H1 (cell line): ENCODE measurements at regions not wholly inside any gene's neighbourhood (a gene's known extent, or its start where the extent isn't known, plus 50 kb on each side); places are given as distances from the start of the nearest gene placed in this dataset.

Experiments
- CTCF ChIA-PET: fragments of 300-600 bp; sonication (Branson Sonifier 250); formaldehyde crosslinking; loops from one replicate; lab custom pipeline; 2021; ENCODE audit not compliant: partially characterized antibody; lab: Charles Lee
- POLR2A ChIA-PET: fragments of 300-600 bp; sonication (Branson Sonifier 250); formaldehyde crosslinking; loops from one replicate; lab custom pipeline; 2021; ENCODE audit warnings: inconsistent platforms; ENCODE audit not compliant: partially characterized antibody; lab: Charles Lee
- DNase-seq, 2 experiments: peaks; one replicate each; pipeline versions ENCODE4 v3.0.0 to v3.0.0-alpha.2; 2010 to 2022; ENCODE audit warnings: low spot score in 2 of 2, low read depth in 1 of 2, mixed read lengths in 1 of 2
- FAIRE-seq: peaks from 2 replicates; lab custom pipeline; 2011; peaks lifted over from hg19 to GRCh38; lab: Jason Lieb, UNC
- H2AFZ ChIP-seq: 2 replicates; pipeline ENCODE4 v1.8.1; 2012; ENCODE audit warnings: low read length, inconsistent platforms
- H2AK5ac ChIP-seq: 2 replicates; pipeline ENCODE4 v1.6.1; 2013; ENCODE audit warnings: low read depth, low read length
- H2BK120ac ChIP-seq: replicated peaks from 2 replicates; pipeline ENCODE3; 2013; ENCODE audit warnings: low read depth, low read length, inconsistent platforms
- H2BK12ac ChIP-seq: 2 replicates; pipeline ENCODE4 v1.6.1; 2013; ENCODE audit warnings: low read depth, low read length
- H2BK15ac ChIP-seq: 2 replicates; pipeline ENCODE4 v1.6.1; 2013; ENCODE audit warnings: low read length
- H2BK20ac ChIP-seq: 2 replicates; pipeline ENCODE4 v1.6.1; 2013; ENCODE audit warnings: low read length
- H2BK5ac ChIP-seq: 2 replicates; pipeline ENCODE4 v1.6.1; 2013; ENCODE audit warnings: low read depth, low read length
- H3K14ac ChIP-seq: 2 replicates; pipeline ENCODE4 v1.6.1; 2013; ENCODE audit warnings: inconsistent platforms; ENCODE audit not compliant: insufficient read length
- H3K18ac ChIP-seq: 2 replicates; pipeline ENCODE4 v1.6.1; 2013; ENCODE audit warnings: low read length; ENCODE audit errors: extremely low read depth
- H3K23ac ChIP-seq: 2 replicates; pipeline ENCODE4 v1.6.1; 2013; ENCODE audit warnings: inconsistent platforms; ENCODE audit not compliant: insufficient read length
- H3K23me2 ChIP-seq: 2 replicates; pipeline ENCODE4 v1.6.1; 2013; ENCODE audit warnings: low read depth, low read length
- H3K27ac ChIP-seq: 2 replicates; pipeline ENCODE4 v1.6.1; 2011; ENCODE audit warnings: low read depth, low read length, inconsistent platforms
- H3K27me3 ChIP-seq, 4 experiments: replicated peaks in 1 of 4; 1 replicate in 1 of 4; 2 replicates in 3 of 4; pipeline versions ENCODE4 v1.6.1 to v1.8.1; 2011 to 2013; ENCODE audit warnings: low read length in 3 of 4, mild to moderate bottlenecking in 3 of 4, inconsistent platforms in 2 of 4, mixed read lengths in 2 of 4, moderate library complexity in 1 of 4; ENCODE audit not compliant: control insufficient read depth in 3 of 4, insufficient read depth in 3 of 4; ENCODE audit errors: extremely low read depth in 1 of 4
- H3K36me3 ChIP-seq, 4 experiments: 2 replicates each; pipeline versions ENCODE4 v1.6.1 to v1.8.1; 2011 to 2013; ENCODE audit warnings: mild to moderate bottlenecking in 4 of 4, low read length in 3 of 4, moderate library complexity in 2 of 4, control low read depth in 1 of 4, inconsistent platforms in 1 of 4; ENCODE audit not compliant: insufficient read depth in 4 of 4, control insufficient read depth in 2 of 4
- H3K4ac ChIP-seq: replicated peaks from 2 replicates; pipeline ENCODE3; 2013; ENCODE audit warnings: low read length, low read depth, mixed read lengths, inconsistent platforms; ENCODE audit not compliant: insufficient read length
- H3K4me1 ChIP-seq, 4 experiments: replicated peaks in 1 of 4; 1 replicate in 1 of 4; 2 replicates in 3 of 4; pipeline versions ENCODE4 v1.6.1 to v1.8.1; 2011 to 2013; ENCODE audit warnings: low read length in 3 of 4, inconsistent platforms in 2 of 4, mixed read lengths in 1 of 4; ENCODE audit not compliant: insufficient read depth in 4 of 4, control insufficient read depth in 3 of 4
- H3K4me2 ChIP-seq, 2 experiments: 2 replicates each; pipeline versions ENCODE4 v1.6.1 to v1.8.1; 2011 to 2013; ENCODE audit warnings: low read depth in 2 of 2, low read length in 2 of 2, control low read depth in 1 of 2, inconsistent platforms in 1 of 2, mild to moderate bottlenecking in 1 of 2; ENCODE audit not compliant: insufficient read depth in 1 of 2
- H3K4me3 ChIP-seq, 4 experiments: fragments of 200-600, 300-600 bp in 1 of 4; sonication (generic), shearing (Covaris generic), sonication (Bioruptor Twin) in 1 of 4; 2 replicates each; pipeline versions ENCODE4 v1.5.1 to v1.8.1; 2011 to 2016; ENCODE audit warnings: low read length in 4 of 4, low read depth in 3 of 4, control low read depth in 2 of 4, inconsistent platforms in 2 of 4, mild to moderate bottlenecking in 2 of 4, mixed read lengths in 1 of 4, moderate library complexity in 1 of 4; ENCODE audit not compliant: insufficient read depth in 2 of 4; ENCODE audit errors: extremely low read depth in 1 of 4
- H3K56ac ChIP-seq: replicated peaks from 2 replicates; pipeline ENCODE3; 2013; ENCODE audit warnings: low read depth, mild to moderate bottlenecking, mixed read lengths, low read length, inconsistent platforms; ENCODE audit not compliant: insufficient read length
- H3K79me1 ChIP-seq: 2 replicates; pipeline ENCODE4 v1.6.1; 2013; ENCODE audit warnings: low read depth, low read length, control low read depth
- H3K79me2 ChIP-seq, 2 experiments: 2 replicates each; pipeline versions ENCODE4 v1.6.1 to v1.8.1; 2012 to 2013; ENCODE audit warnings: low read length in 2 of 2, mild to moderate bottlenecking in 2 of 2, inconsistent platforms in 1 of 2; ENCODE audit not compliant: insufficient read depth in 2 of 2, control insufficient read depth in 1 of 2
- H3K9ac ChIP-seq, 4 experiments: replicated peaks in 1 of 4; 1 replicate in 1 of 4; 2 replicates in 3 of 4; pipeline versions ENCODE4 v1.6.1 to v1.8.1; 2011 to 2013; ENCODE audit warnings: low read depth in 3 of 4, low read length in 3 of 4, control low read depth in 2 of 4, mild to moderate bottlenecking in 2 of 4, moderate library complexity in 2 of 4, inconsistent platforms in 1 of 4; ENCODE audit errors: extremely low read depth in 1 of 4
- H3K9me3 ChIP-seq, 2 experiments: 2 replicates each; pipeline versions ENCODE4 v1.6.1 to v1.8.1; 2012 to 2013; ENCODE audit warnings: mild to moderate bottlenecking in 2 of 2, moderate library complexity in 2 of 2, control low read depth in 1 of 2, inconsistent platforms in 1 of 2, low read depth in 1 of 2, low read length in 1 of 2, mixed read lengths in 1 of 2; ENCODE audit not compliant: insufficient read depth in 2 of 2
- H4K20me1 ChIP-seq, 2 experiments: replicated peaks in 1 of 2; 2 replicates each; pipeline versions ENCODE3 to v1.8.1; 2011 to 2013; ENCODE audit warnings: inconsistent platforms in 2 of 2, low read length in 2 of 2, mild to moderate bottlenecking in 1 of 2; ENCODE audit not compliant: insufficient read depth in 2 of 2, control insufficient read depth in 1 of 2
- H4K5ac ChIP-seq: 2 replicates; pipeline ENCODE4 v1.6.1; 2013; ENCODE audit warnings: low read length, low read depth, mixed read lengths, inconsistent platforms; ENCODE audit not compliant: insufficient read length
- H4K8ac ChIP-seq: 2 replicates; pipeline ENCODE4 v1.8.0; 2013; ENCODE audit warnings: mild to moderate bottlenecking, moderate library complexity, low read length, inconsistent platforms; ENCODE audit not compliant: insufficient read depth; ENCODE audit errors: extremely low read depth
- H4K91ac ChIP-seq: replicated peaks from 2 replicates; pipeline ENCODE3; 2013; ENCODE audit warnings: low read length, mixed read lengths, inconsistent platforms; ENCODE audit not compliant: insufficient read length
- RAD21 ChIP-seq, 2 experiments: IDR thresholded peaks in 1 of 2; conservative IDR thresholded peaks in 1 of 2; 2 replicates each; pipeline ENCODE4 v1.6.1; 2011; ENCODE audit warnings: low read depth in 2 of 2, low read length in 2 of 2, improper control_type of control experiment in 1 of 2, inconsistent platforms in 1 of 2, mild to moderate bottlenecking in 1 of 2, moderate library complexity in 1 of 2
- TEAD4 ChIP-seq: IDR thresholded peaks from 2 replicates; pipeline ENCODE4 v1.6.1; 2012; ENCODE audit warnings: low read depth, low read length, inconsistent platforms, mixed read lengths
- WGBS, 2 experiments: shearing (Covaris generic) in 1 of 2; methylation state at CpG; one replicate each; pipeline versions ENCODE4 v1.1.6 to v1.1.7; 2013 to 2015; ENCODE audit warnings: low lambda C conversion rate in 2 of 2, mixed read lengths in 2 of 2, inconsistent platforms in 1 of 2, low coverage in 1 of 2, missing lambda C conversion rate in 1 of 2; ENCODE audit not compliant: insufficient replicate concordance in 2 of 2, insufficient coverage in 1 of 2, insufficient read length in 1 of 2; ENCODE audit errors: extremely low coverage in 1 of 2, missing lambda C conversion rate in 1 of 2; 5-methylcytosine and 5-hydroxymethylcytosine counted together
- TF ChIP-seq, protein P1 (sequence below), 3 experiments: IDR thresholded peaks; 1 replicate in 2 of 3; 2 replicates in 1 of 3; pipeline versions ENCODE4 v1.5.1 to v1.6.1; 2011; ENCODE audit warnings: low read length in 3 of 3, mild to moderate bottlenecking in 3 of 3, inconsistent platforms in 2 of 3, low read depth in 1 of 3, moderate library complexity in 1 of 3; ENCODE audit not compliant: insufficient read depth in 1 of 3; ENCODE audit errors: control extremely low read depth in 1 of 3
- TF ChIP-seq, protein P2 (sequence below): IDR thresholded peaks from 2 replicates; pipeline ENCODE4 v1.6.1; 2011; ENCODE audit warnings: low read depth, mild to moderate bottlenecking, low read length; ENCODE audit not compliant: insufficient read depth

GRCh38 chr10:125547010-125547650 lies 135.8 kb downstream of the TEX36 start:
- CTCF ChIA-PET = interaction anchor here (0.6 to 1.6 kb wide), 6 partner anchors 88 to 550 kb away, joined by 3 to 5 read pairs (median 4); no protein-coding TSS in a partner anchor

More at GRCh38 chr10:125547010-125547650, 135.8 kb downstream of the TEX36 start:
- FAIRE-seq (no peak), DNase-seq (no peak)
- Histone ChIP-seq H2BK5ac (no peak overlapping the region), H3K4me1 (peaks cover 0 to 7% (median 6%) of the 10 kb centered on the region in 4 experiments; a peak in 5 of 7 replicates), H3K4me3 (no peak overlapping the region), H3K27me3 (no peaks in the 10 kb centered on the region), H4K91ac (no peak overlapping the region), H3K27ac (no peak overlapping the region), H3K56ac (no peak overlapping the region), H3K9ac (no peak overlapping the region), H3K18ac (no peak overlapping the region), H3K4me2 (no peak overlapping the region), H3K36me3 (no peaks in the 10 kb centered on the region), H2AFZ (no peak overlapping the region), H4K8ac (no peak overlapping the region), H2BK120ac (no peak overlapping the region), H4K20me1 (no peaks in the 10 kb centered on the region), H3K79me2 (no peaks in the 10 kb centered on the region), H2BK15ac (no peak overlapping the region), H3K4ac (no peak overlapping the region), H2BK12ac (no peak overlapping the region), H3K23ac (no peak overlapping the region), H2BK20ac (no peak overlapping the region), H2AK5ac (no peak overlapping the region), H3K79me1 (no peaks in the 10 kb centered on the region), H3K14ac (no peak overlapping the region), H3K23me2 (no peaks in the 10 kb centered on the region), H4K5ac (no peak overlapping the region), H3K9me3 (no peaks in the 10 kb centered on the region)
- TF ChIP-seq TEAD4 = no peak
- TF ChIP-seq, protein P1, sequence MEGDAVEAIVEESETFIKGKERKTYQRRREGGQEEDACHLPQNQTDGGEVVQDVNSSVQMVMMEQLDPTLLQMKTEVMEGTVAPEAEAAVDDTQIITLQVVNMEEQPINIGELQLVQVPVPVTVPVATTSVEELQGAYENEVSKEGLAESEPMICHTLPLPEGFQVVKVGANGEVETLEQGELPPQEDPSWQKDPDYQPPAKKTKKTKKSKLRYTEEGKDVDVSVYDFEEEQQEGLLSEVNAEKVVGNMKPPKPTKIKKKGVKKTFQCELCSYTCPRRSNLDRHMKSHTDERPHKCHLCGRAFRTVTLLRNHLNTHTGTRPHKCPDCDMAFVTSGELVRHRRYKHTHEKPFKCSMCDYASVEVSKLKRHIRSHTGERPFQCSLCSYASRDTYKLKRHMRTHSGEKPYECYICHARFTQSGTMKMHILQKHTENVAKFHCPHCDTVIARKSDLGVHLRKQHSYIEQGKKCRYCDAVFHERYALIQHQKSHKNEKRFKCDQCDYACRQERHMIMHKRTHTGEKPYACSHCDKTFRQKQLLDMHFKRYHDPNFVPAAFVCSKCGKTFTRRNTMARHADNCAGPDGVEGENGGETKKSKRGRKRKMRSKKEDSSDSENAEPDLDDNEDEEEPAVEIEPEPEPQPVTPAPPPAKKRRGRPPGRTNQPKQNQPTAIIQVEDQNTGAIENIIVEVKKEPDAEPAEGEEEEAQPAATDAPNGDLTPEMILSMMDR (IDR thresholded peaks at IDR 0.05; ENCODE audit: control extremely low read depth in 1 of 3, insufficient read depth in 1 of 3, low read depth in 1 of 3, low read length in 3 of 3) = peak; percentile 1 to 22 (median 18); a peak in 3 of 4 replicates
- peak; percentile 36 to 59; a peak in 2 of 4 replicates for TF ChIP-seq RAD21 (IDR thresholded peaks at IDR 0.05 in 1 of 2, conservative IDR thresholded peaks at IDR 0.05 in 1 of 2; ENCODE audit: low read depth in 2 of 2, low read length in 2 of 2)
- TF ChIP-seq, protein P2, sequence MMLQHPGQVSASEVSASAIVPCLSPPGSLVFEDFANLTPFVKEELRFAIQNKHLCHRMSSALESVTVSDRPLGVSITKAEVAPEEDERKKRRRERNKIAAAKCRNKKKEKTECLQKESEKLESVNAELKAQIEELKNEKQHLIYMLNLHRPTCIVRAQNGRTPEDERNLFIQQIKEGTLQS = no peak
- 81% methylated on average over 10 of the region's 10 CpGs; no CpG with 5 or more reads in 1 of the 2 experiments for WGBS, 2 experiments
- POLR2A ChIA-PET = no interaction called here
